Activated T-cell treated with anti-CD3 and anti-CD28 coated beads for 4 hours (primary cell): ENCODE measurements at regions not wholly inside any gene's neighbourhood (a gene's known extent, or its start where the extent isn't known, plus 50 kb on each side); places are given as distances from the start of the nearest gene placed in this dataset.
"Not testable (repeated sequence)": the region's sequence is repeated elsewhere in the genome, so short reads cannot be mapped to it uniquely, and the experiment has no call there.

ENCODE experiments used
- DNase-seq: peaks from one replicate; pipeline ENCODE4 v3.0.0-alpha.2; 2020

GRCh38 chr3:70620956-70621355, 308.5 kb upstream of the MDFIC2 start:
- no peak for DNase-seq

GRCh38 chr3:70620367-70620766, 307.9 kb upstream of the MDFIC2 start:
- no peak for DNase-seq

DNA sequence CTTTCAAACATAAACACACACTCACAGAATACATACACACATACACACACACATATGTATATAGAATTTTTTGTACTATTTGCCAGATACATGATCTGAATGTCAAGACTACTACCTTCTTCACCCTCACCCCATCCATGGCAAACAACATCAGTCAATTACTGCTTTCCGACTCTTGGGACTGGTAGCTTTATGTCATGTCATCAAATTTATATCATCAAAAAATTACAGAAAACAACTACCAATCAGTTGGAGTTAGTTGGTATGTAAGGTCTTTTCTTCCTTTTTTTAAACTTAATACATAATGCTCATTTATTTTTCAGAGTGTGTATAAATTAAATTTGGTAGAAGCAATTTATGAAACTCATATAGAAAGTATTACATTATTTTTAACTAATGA, 305.7 kb upstream of the MDFIC2 start:
- DNase-seq, result no peak

DNA sequence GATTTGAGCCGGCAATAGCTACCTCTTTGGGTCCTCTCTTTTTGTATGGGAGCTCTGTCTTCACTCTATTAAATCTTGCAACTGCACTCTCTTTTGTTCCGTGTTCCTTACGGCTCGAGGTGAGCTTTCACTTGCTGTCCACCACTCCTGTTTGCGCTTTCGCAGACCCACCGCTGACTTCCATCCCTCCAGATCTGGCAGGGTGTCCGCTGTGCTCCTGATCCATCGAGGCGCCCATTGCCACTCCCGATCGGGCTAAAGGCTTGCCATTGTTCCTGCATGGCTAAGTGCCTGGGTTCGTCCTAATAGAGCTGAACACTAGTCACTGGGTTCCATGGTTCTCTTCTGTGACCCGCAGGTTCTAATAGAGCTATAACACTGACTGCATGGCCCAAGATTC, 304.9 kb upstream of the MDFIC2 start:
- DNase-seq, result not testable (repeated sequence)

DNA sequence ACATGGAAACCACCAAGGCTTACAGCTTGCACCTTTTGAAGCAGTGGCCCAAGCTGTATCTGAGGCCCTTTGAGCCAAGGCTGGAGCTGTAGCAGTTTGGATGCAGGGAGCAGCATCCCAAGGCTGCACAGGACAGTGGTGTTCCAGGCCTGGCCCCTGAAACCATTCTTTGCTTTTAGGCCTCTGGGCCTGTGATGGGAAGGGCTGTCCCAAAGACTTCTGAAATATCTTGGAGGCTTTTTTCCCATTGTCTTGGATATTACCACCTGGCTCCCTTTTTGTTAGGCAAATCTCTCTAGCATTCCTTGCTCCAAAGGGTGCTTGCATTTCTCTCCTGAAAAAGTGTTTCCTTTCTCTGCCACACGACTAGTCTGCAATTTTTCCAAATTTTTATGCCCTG, 302.8 kb upstream of the MDFIC2 start:
- no peak for DNase-seq

DNA sequence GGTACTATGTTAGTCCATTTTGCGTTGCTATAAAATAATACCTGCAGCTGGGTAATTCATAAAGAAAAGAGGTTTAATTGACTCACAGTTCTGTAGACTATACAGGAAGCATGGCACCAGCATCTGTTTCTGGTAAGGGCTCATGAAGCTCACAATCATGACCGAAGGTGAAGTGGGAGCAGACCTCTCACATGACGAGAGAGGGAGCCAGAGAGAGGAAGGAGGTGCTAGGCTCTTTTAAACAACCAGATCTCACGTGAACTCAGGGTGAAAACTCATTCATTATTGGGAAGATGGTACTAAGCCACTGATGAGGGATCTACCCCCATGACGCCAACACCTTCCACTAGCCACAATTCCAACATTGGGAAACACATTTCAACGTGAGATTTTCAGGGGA, 301.7 kb upstream of the MDFIC2 start:
- DNase-seq, result no peak

DNA sequence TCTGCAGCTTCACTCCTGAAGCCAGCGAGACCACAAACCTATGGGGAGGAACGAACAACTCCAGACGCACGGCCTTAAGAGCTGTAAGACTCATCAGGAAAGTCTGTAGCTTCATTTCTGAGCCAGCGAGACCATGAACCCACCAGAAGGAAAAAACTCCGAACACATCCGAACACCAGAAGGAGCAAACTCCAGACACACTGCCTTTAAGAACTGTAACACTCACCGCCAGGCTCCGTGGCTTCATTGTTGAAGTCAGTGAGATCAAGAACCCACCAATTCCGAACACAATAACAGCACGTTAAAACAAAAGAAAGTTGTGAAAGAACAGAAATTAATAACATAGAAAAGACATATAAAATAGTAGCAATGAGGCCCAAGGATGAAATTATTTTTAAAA, 300.5 kb upstream of the MDFIC2 start:
- DNase-seq, result no peak

- DNase-seq, result not testable (repeated sequence)
Measured at GRCh38 chr3:70611667-70612277, 299.3 kb upstream of the MDFIC2 start.

- no peak for DNase-seq
Measured at GRCh38 chr3:70608434-70608833, 296.0 kb upstream of the MDFIC2 start.

DNA sequence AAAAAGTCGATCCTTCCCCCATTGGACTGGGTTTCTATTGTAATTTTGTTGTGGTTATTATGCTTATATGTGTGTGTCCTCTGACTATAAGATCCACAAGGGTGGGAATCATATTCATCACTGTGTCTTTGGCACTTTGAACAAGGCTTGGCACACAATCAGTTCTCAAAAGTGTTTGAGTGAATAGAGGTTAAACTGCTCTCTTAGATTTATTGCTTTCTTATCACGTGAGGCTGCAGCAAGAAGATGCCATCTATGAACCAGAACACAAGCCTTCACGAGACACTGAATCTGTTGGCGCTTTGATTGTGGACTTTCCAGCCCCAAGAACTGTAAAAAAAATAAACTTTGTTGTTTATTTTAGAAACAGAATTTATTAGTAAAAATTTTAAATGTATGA, 295.0 kb upstream of the MDFIC2 start:
- no peak for DNase-seq

DNA sequence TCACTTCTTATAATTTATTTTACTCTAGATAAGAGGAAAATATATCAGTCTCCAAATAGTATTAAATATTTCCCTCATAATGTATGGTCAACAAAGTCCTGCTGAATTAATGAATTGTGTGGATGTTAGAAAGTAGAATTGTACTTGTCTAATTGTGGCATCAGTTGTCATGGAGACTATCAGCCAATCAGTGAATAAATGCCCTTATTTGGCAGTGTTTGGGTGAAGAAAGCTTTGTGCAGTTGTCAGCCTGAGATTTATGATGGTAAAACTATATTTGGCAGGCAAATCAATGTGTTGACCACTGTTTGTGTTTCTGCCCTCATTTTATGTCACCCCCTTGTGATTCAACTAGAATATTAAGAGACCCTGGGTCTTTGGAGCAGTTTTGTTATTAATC, 293.6 kb upstream of the MDFIC2 start:
- no peak for DNase-seq

DNA sequence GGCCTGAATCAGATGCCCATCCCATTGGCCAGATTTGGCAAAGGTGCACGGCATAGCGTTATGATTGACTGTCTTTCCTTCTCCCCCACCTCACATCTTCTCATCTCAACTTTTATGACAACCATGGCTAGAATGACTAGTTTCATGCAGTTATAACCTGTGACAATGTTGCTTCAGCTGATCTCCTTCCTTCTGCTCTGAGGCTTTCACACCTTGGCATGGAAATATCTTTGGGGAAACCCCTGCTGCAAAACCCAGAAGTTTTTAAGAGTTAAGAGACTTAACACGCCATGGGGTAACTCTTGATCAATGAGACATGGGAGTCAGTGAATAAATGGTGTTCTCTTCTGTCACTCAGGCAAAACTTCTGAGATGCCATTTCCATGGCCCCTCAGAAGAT, 290.7 kb upstream of the MDFIC2 start:
- no peak for DNase-seq

DNA sequence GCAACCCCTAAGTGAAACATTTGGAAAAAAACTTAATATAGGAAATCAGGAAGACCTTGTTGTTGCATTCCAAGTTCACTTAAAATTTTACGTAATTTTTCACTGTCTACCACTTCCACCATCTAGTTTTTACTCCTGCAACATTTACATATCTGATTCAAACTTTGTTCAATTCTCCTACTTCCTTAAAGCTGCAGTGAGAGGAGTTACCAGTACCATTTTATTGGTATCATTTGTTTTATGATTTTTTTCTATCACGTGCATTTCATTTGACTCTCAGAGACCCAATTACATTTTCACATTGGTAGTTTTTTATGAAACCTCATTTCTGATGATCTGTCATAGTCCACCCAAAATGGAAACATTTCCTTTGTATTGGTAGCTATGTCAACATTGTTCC, 284.9 kb upstream of the MDFIC2 start:
- no peak for DNase-seq

DNA sequence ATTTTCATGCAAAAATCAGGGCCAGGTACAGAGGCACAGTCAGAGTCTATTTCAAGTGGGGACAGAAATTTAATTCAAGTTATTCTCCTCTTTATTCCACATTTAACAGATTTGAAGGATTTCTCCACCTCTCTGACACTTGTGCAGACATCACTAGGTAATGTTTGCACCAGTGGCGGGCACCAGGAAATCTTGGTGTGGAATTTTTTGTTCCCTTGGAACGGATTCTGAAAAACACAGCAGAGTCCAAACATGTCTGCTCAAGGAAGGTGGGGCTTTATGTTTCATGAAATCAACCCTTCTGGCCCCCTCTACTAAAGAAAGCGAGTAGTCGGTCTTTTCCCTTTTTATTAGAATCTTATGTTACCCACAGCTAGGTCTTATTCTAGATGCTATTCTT, 271.2 kb upstream of the MDFIC2 start:
- DNase-seq, result no peak

DNA sequence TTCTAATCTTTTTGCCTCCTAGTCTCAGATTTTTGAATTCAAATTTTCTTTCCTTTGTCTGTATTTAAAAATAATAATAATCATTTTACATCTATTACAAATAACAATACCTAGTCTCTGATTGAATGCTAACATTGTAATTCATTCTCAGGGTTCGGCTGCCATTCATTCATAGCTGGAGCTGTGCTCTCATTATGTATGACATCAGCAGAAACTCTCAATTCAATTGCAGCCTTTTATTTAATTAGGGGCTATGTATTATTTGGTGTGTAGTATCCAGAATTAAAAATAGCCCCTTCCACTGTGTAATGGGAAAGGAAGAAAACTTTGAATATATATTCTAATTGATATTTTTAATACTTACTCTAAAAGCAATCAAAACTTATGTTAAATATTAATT, 270.4 kb upstream of the MDFIC2 start:
- DNase-seq, result no peak

- no peak for DNase-seq
Measured at GRCh38 chr3:70580021-70580420, 267.6 kb upstream of the MDFIC2 start.

DNA sequence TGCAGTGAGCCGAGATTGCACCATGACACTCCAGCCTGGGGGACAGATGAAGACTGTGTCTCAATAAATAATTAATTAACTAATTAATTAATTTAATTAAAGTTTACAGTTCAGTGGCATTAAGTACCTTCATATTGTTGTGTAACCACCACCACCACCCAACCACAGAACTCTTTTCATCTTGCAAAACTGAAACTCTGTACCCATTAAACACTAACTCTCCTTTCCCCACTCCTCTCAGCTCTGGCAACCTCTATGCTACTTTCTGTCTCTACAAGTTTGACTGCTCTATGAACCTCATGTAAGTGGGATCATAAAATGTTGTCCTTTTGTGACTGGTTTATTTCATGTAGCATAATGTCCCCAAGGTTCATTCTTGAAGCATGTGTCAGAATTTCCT, 259.3 kb upstream of the MDFIC2 start:
- DNase-seq, result no peak

DNA sequence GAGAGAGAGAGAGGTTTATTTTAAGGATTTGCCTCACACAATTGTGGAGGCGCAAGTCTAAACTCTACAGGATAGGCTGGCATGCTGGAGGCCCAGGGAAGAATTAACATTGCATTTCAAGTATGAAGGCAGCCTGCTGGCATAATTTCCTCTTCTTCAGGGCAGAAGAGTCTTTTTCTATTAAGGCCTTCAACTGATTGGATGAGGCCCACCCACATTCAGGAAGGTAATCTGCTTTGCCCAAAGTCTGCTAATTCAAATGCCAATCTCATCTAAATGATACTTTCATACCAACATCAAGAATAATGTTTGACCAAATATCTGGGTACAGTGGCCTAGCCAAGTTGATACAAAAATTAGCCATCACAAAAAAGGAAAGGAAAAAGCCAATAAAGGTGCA, 258.1 kb upstream of the MDFIC2 start:
- no peak for DNase-seq

DNA sequence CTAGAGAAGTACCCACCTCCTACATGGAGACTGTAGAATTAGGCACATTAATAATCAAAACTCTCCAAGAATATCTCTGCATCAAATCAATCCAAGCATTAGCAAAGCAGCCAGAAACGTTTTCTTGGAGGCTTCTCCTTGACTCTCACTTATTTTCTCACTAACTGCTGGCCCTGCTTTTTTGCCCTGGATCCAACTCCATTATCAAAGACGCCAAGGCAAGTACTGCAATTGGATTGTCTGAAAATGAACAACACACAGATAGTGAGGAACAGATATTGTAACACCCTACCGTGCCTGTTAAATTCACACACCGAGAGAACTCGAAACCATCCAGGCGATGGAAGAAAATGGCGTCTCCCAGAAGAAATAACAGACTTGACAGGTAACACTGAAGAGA, 256.2 kb upstream of the MDFIC2 start:
- no peak for DNase-seq

- no peak for DNase-seq
Measured at GRCh38 chr3:70565861-70566260, 253.4 kb upstream of the MDFIC2 start.

DNA sequence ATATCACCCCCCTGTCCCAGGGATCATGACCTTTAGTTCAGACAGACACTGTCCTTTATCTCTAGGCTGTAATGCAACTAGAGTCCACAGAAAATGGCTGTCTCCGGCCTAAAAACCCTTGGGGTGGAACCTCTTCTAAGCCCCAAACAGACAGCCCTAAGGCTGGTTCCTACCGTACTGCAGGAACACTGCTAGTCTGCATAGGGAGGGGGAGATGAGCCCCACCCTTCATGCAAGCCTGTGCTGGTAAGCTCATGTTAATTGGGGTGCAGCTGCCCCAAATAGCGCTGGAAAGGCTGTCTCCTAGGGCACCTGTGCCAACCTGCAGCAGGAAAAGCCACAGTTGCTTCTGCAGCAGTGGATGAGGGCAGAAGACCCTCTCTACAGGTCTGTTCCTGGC, 252.1 kb upstream of the MDFIC2 start:
- no peak for DNase-seq

DNA sequence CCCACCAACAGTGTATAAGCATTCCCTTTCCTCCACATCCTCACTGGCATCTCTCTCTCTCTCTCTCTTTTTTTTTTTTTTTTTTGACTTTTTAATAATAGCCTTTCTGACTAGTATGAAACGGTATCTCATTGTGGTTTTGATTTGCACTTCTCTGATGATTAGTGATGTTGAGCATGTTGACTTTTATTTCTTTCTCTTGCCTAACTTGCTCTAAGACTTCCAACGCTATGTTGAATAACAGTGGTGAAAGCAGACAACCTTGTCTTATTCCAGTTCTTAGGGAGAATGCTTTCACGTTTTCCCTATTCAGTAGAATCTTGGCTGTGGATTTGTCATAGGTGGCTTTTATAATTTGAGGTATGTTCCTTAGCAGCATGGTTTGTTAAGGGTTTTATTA, 249.4 kb upstream of the MDFIC2 start:
- DNase-seq, result no peak

DNA sequence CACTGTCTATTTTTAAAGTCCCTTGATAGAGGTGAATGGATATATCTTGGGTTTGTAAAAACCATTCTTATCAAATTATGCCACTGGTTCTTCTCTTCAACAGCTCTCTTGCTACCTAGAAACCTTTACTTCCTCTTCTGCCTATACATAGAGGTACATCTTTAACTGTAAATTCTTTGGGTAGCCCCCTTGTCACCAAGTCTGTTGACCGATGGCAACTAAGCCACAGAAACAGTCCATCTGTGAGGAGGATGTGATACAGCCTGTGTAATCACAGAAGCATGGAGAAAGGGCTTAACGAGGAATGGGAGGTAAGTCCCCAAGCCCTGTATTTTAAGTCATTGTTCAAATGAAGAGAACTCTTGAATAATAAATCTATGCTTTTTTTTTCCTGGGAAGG, 246.5 kb upstream of the MDFIC2 start:
- DNase-seq, result no peak

- DNase-seq, result no peak
Measured at GRCh38 chr3:70557976-70558375, 245.5 kb upstream of the MDFIC2 start.

DNA sequence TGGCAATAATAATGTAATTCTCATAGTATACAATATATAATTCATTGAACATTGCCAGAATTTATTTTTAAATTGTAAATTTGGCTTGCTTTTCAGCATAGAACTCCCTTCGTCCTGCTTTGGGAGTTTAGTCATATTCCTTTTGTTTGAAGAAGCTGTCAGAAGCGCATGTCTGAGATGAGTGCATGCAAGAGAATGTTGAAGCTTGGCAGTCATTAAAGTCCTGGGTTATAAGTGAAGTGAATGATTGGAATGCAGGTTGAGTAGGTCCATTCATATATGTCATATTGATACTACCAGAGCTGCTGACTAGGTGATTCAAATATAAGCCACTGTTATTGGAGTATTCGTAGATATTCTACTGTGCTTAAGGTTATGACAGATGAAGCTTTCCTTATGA, 243.6 kb upstream of the MDFIC2 start:
- DNase-seq, result no peak

DNA sequence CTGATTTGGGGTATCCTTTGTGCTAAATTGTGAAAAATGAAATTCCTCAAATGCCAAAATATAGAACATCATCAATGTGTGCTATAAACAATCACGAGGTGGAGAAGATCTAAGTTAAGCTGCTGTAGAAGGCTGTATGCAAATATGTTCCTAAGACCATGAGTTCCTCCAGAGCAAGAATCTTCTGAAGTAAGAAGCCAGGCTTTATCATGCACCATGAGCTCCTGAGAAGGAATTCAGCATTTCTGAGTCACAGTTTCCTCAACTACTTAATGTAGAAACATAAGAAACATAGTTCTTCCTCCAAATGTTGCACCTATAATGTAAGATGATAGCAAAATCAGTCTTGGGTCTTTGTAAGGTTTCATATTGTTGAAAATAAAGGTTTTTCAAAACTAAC, 241.7 kb upstream of the MDFIC2 start:
- DNase-seq, result no peak
